Ovary (tissue), 7 donors: ENCODE measurements at regions not wholly inside any gene's neighbourhood (a gene's known extent, or its start where the extent isn't known, plus 50 kb on each side); places are given as distances from the start of the nearest gene placed in this dataset.

Experiments
- DNase-seq, 5 donors: peaks; one replicate each; pipeline ENCODE4 v3.0.0-alpha.2; 2019 to 2020
- H3K27ac ChIP-seq, 2 donors: fragments of 200-600 bp; one replicate each; pipeline versions ENCODE4 v1.5.1 to v1.8.0; 2019 to 2022
- H3K27me3 ChIP-seq: fragments of 200-600 bp; one replicate; pipeline ENCODE4 v1.8.0; 2022
- H3K36me3 ChIP-seq: fragments of 200-600 bp; sonication (generic); one replicate; pipeline ENCODE4 v1.5.1; 2019
- H3K4me1 ChIP-seq: one replicate; pipeline ENCODE4 v1.8.1; 2013; ENCODE audit warnings: mild to moderate bottlenecking, moderate library complexity; ENCODE audit not compliant: insufficient read depth
- H3K4me3 ChIP-seq: fragments of 200-600 bp; sonication (generic); one replicate; pipeline ENCODE4 v1.5.1; 2017
- H3K9me3 ChIP-seq, 2 donors: fragments of 200-600 bp in 1 of 2; sonication (generic) in 1 of 2; one replicate each; pipeline versions ENCODE4 v1.5.1 to v1.8.1; 2013 to 2019; ENCODE audit warnings: mild to moderate bottlenecking in 1 of 2, moderate library complexity in 1 of 2
- CTCF ChIP-seq, 3 donors: fragments of 450-650 bp in 2 of 3; fragments of 200-600 bp in 1 of 3; IDR thresholded peaks; one replicate each; pipeline versions ENCODE4 v1.5.1 to v1.8.0; 2016 to 2022; ENCODE audit warnings: antibody characterized with exemption in 3 of 3, mild to moderate bottlenecking in 1 of 3
- EP300 ChIP-seq: sonication (generic); formaldehyde crosslinking; IDR thresholded peaks from one replicate; pipeline ENCODE4 v1.6.1; 2017; ENCODE audit warnings: antibody characterized with exemption
- POLR2A ChIP-seq: fragments of 450-650 bp; IDR thresholded peaks from one replicate; pipeline ENCODE4 v1.6.1; 2017; ENCODE audit warnings: antibody characterized with exemption, mild to moderate bottlenecking, moderate library complexity
- WGBS, 3 donors: extraction: QIAGEN DNeasy Blood & Tissue Kit in 1 of 3; methylation state at CpG; one replicate each; pipeline versions ENCODE4 v1.1.5 to v1.1.7; 2013 to 2017; 5-methylcytosine and 5-hydroxymethylcytosine counted together
- intact Hi-C, 4 donors: fragments of 100-400 bp; cut with DNase I; formaldehyde crosslinking; loops; one replicate each; pipeline versions ENCODE4 v1.11.0 to v1.15.1; 2022 to 2023
- donor health status: DM: no; HTN: no; CAD: no; lungs with moderate emphysema.
- donor health status: DM: no; HTN: no; CAD: no.
- donor health status: Bipolar disorder and iron deficiency.
- donor health status: DM: no; HTN: no; CAD: no.
- donor health status: DM: yes; HTN: yes; CAD: no.

- H3K36me3 ChIP-seq, result no peaks in the 10 kb centered on the region
- no peak overlapping the region for H3K27ac ChIP-seq
- TF ChIP-seq EP300, result no peak
- no peak for TF ChIP-seq POLR2A
- TF ChIP-seq CTCF (IDR thresholded peaks at IDR 0.05), result no peak
- intact Hi-C loops, result no loop called here
- H3K9me3 ChIP-seq, result no peaks in the 10 kb centered on the region
- no peaks in the 10 kb centered on the region for H3K4me1 ChIP-seq
- no peaks in the 10 kb centered on the region for H3K27me3 ChIP-seq
- H3K4me3 ChIP-seq, result no peak overlapping the region
- WGBS, 3 donors, result 90 to 97% (median 91%) methylated on average over 10 of the region's 10 CpGs
- DNase-seq, result no peak
Measured at GRCh38 chr6:3608159-3608558, 143.4 kb downstream of the PXDC1 start.

- no peaks in the 10 kb centered on the region for H3K4me1 ChIP-seq
- no peak overlapping the region for H3K27ac ChIP-seq
- H3K4me3 ChIP-seq, result no peak overlapping the region
- no peaks in the 10 kb centered on the region for H3K36me3 ChIP-seq
- DNase-seq, result no peak
- intact Hi-C loops, result no loop called here
- no peaks in the 10 kb centered on the region for H3K27me3 ChIP-seq
- WGBS, 3 donors, result 95 to 100% (median 96%) methylated on average over 8 of the region's 8 CpGs
- no peak for TF ChIP-seq EP300
- TF ChIP-seq CTCF (IDR thresholded peaks at IDR 0.05), result no peak
- no peak for TF ChIP-seq POLR2A
- no peaks in the 10 kb centered on the region for H3K9me3 ChIP-seq
Measured at GRCh38 chr6:3607599-3607998, 143.9 kb downstream of the PXDC1 start.

GRCh38 chr6:3607171-3607570, 144.3 kb downstream of the PXDC1 start:
- WGBS, 3 donors, result 70 to 84% (median 81%) methylated on average over 4 of the region's 4 CpGs
- DNase-seq, result no peak
- Histone ChIP-seq H3K9me3 (no peaks in the 10 kb centered on the region), H3K4me3 (no peak overlapping the region), H3K27me3 (no peaks in the 10 kb centered on the region), H3K4me1 (no peaks in the 10 kb centered on the region), H3K27ac (no peak overlapping the region), H3K36me3 (no peaks in the 10 kb centered on the region)
- TF ChIP-seq POLR2A, result no peak
- no peak for TF ChIP-seq EP300
- TF ChIP-seq CTCF (IDR thresholded peaks at IDR 0.05), result no peak
- intact Hi-C loops, result no loop called here

- no peak for DNase-seq
- Histone ChIP-seq H3K4me3 (no peak overlapping the region), H3K9me3 (no peaks in the 10 kb centered on the region), H3K36me3 (no peaks in the 10 kb centered on the region), H3K4me1 (no peaks in the 10 kb centered on the region), H3K27me3 (no peaks in the 10 kb centered on the region), H3K27ac (no peak overlapping the region)
- intact Hi-C loops, result no loop called here
- TF ChIP-seq EP300, result no peak
- TF ChIP-seq CTCF (IDR thresholded peaks at IDR 0.05), result no peak
- no peak for TF ChIP-seq POLR2A
- WGBS, 3 donors, result 94 to 98% (median 94%) methylated on average over 5 of the region's 5 CpGs
Measured at GRCh38 chr6:3603340-3604130, 146.7 kb upstream of the SLC22A23 start.
